ENCODE measurements at regions not wholly inside any gene's neighbourhood (a gene's known extent, or its start where the extent isn't known, plus 50 kb on each side); places are given as distances from the start of the nearest gene placed in this dataset.

DNA sequence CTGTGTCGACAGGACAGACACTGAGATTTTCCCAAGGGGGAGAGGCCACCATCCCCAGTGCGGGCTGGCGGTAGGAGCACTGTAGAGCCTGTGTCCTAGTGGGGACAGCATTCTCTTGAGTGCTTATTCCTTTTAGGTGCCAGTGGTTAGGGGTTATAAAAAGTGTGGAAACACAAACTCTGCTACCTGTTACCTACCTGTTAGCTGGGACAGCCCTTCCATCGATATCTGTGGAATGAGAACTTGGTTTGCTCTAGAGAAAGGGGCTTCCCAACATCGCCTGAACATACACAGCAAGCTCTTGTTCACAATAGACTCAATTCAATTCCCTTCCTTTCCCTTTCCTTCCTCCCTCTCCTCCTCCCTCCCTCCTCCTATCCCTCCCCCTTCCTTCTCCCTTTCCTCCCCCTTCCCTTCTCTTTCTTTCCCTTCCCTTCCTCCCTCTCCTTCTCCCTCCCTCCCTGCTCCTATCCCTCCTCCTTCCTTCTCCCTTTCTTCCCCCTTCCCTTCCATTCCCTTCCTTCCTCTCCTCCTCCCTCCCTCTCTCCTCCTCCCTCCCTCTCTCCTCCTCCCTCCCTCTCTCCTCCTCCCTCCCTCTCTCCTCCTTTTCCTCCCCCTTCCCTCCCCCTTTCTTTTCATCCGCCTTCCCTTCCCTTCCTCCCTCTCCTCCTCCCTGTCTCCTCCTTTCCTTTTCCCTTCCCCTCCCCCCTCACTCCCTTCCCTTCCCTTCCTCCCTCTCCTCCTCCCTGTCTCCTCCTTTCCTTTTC lies 188.5 kb downstream of the URI1 start:
- no peak for DNase-seq

DNA sequence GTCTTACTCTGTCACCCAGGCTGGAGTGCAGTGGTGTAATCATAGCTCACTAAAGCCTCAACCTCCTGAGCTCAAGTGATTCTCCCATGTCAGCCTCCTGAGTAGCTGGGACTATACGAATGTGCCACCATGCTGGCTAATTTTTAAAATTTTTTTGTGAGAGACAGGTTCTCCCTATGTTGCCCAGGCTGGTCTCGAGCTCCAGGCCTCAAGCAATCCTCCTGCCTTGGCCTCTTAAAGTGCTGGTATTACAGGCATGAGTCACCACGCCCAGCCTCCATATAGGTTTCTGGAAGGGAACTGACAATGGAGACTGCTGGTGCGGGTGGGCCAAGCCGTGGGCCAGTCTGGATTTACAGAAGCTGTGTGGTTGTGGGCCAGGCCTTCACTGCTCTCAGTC lies 189.2 kb downstream of the URI1 start:
- no peak for DNase-seq

DNA sequence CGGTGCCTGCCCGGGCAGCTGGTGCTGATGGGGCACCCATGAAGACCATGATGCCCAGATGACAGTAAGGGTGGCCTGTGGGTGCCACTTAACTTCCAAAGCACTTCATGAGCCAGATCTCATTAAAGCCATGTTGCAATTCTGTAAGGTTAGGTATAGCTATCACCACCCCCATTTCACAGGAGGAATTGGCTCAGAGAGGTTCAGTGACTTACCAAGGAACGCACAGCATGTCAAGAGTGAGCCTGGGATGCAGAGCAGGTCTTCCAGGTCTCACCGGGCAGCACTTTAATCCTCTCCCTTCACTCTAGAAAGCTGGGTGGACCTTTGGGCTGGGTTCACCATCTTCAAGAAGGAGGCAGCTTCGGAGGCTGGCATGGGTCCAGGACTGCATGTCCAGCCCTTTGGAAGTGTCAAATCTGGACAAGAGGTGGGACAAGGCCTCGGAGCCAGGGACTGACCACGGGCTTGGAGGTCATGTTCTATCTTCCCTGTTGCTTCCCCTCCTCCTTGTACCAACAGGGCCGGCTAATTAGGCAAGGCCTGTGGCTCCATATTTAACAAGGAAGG lies 189.8 kb downstream of the URI1 start:
- DNase-seq = no peak

DNA sequence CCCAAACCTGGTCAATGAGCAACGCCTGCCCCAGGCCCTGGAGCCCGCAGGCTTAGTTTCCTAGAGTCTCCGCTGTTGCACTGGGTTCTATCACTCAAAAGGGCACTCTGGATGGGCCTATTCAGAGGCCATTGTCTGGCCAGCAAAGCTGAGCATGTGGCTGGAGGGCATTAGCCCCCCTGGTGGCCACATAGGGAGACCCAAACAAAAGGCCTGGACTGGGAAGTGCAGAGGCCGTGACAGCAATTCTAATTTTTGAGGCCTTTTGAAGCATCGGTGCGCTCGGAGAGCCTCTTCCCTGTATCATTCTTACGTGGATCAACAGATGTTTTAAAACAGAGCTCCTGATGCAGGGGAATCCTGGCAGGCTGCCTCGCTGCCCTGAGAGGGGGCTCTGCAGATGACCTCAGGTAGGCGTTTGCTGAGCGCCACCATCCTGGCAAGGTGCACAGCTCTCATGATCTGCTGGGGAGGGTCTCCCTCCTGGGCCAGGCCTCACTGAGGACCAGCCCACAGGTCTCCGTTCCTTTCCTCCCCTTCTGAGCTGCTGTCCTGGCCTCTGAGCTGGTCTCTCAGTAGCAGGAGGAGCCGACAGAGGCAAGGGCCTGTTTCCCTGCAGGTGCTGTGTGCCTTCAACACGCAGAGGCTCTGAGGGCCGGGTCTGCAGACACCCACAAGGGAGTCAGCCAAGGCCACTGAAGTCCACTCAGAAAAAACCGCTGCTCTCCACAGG lies 190.5 kb downstream of the URI1 start:
- DNase-seq = no peak

DNA sequence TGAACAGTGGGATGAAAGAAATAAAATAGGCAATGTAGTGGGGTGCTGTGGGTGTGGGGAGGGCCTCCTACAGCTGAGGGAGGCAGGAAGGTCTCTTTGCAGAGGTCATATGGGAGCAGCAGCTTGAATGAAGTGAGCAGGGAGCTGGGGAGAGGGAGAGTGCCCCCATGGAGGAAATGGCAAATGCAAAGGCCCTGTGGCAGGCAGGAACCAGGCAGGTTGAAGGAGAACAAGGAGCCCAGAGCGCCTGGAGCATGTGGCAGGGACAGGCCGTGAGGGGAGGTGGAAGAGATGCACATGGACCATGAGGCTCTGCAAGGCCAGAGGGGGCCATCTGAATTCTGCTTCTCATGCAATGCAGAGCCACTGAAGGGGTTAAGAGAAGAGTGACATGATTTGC lies 191.8 kb downstream of the URI1 start:
- no peak for DNase-seq

DNA sequence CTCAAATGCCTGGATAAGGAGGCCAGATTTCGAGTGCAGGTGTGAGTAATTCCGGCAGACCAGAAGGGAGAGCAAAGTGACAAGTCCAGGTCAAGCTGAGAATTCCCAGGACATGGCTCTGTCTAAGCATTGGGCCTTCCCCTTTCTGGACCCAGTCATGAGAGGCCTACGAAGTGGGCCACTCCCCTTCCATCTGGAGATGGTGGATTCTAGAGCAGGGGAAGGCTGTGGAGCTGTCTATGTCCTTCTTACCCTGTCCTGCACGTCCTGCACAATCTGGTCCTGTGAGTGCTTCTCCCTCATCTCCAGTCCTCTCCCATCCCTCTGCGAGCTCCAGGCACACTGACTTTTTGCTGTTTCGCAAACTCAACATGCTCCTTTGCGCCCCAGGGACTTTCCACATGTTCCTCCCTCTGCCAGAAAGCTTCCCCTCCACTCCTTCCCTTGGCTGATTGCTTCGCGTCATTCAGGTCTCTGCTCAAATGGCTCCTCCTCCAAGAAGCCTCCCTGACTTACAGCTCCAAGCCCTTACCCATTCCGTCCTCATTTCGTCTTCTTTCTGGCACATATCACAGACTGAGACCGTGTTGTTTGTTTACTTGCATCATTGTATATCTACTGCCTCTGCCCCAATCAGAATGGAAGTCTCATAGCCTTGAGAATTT lies 193.2 kb downstream of the URI1 start:
- DNase-seq = no peak

DNA sequence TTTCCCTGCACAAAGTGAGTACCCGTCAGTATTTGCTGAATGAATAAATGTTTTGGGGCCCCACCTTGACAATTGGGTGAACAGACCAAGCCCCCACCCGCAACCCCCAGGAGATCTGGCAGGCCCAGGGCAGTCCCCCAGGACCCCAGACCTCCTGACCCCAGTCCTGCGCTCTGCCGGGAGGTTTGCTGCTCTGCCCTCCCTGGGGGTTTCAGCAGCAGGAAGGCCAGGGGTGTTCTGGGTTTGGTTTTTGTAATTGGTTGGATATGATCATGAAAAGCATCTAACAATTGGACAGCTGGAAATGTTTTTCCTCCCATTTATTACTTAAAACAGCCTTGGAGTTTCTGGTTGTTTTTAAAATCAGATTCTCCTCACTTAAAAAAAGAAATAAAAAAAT lies 193.8 kb downstream of the URI1 start:
- DNase-seq = no peak

DNA sequence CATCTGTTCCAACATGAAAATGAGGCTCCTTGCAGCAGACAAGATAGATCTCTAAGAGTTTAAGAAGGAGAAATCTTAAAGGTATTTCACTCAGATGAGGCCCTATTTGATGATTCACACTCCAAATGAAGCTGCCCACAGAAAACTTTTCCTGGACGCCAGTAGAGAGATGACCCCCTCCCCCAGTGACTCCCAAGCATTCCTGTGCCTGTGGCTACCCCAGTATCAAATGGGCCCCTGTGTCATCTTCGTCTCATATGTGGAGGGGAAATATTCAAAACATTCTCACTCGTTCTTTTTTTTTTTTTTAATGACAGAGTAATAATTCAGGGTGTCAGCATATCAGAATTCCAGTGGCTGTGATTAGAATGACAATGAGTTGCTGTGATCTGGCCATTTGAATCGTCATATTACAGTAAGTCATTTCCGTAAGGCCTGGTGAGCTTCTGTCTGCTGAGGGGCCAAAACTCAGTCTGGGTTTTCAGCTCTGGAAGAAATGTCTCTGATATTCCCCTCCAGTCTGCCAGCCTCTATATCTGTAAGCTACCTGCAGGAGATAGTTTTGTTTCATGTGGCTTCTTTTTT lies 194.7 kb downstream of the URI1 start:
- no peak for DNase-seq

DNA sequence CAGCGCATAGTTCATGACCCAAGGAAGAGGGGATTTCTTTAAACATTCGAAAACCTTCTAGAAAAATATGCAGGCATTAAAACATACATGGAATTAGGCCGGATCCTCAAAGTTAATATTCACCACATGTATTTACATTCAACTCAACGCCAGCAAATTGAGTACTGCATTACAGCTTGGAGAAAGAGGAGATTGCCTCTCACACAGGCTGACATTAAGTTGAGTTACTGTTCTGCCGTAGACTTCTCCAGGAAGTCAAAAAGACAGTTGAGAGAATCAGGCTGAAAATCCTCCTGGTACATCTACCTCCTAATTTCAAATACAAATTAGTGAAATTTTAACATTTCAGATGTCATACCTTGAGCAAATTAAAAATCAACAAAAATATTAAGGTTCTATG lies 195.7 kb downstream of the URI1 start:
- DNase-seq = no peak

DNA sequence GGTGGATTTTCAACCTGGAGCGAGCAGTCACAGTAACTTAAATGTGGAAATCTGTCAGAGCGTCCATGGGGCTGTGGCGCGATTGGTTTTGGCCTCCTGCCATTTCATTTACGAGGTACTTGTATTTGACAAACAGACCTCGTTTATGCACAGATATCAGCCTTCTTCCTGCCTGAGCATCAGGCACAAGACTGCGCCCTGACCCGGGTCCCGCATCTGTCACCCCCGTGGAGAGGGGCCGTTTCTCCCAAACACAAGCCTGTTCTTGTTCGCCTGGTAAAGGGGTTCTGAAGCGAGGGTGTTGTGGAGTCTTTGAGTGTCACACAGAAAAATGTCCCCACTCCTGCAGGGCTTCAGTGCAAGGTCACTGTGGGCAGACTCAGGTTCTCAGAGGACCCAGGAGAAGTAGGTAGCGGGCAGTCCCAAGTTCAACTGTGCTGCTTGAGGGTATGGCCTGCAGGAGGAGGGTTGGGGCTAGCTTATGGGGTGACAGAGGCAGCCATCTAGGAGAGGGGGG lies 202.3 kb downstream of the URI1 start:
- DNase-seq = no peak

DNA sequence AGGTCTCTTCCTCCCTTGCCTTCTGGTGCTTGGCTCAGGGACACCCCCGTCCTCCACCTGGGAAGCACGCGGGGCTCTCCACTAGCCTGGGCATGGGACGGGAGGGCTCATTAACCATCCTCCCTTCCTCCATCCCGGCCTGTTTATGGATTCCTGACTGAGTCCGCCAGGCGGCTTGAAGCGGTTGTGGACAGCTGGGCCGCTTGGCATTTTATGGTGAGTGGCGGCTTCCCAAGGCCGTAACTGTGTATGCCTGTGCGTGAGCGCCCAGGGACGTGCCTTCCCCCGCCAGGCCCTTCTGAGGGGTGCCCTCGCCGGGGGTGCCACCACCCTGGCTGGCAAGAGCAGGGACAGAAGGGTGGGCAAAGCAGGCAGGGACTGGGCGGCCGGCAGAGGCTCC lies 202.8 kb downstream of the URI1 start:
- no peak for DNase-seq

DNA sequence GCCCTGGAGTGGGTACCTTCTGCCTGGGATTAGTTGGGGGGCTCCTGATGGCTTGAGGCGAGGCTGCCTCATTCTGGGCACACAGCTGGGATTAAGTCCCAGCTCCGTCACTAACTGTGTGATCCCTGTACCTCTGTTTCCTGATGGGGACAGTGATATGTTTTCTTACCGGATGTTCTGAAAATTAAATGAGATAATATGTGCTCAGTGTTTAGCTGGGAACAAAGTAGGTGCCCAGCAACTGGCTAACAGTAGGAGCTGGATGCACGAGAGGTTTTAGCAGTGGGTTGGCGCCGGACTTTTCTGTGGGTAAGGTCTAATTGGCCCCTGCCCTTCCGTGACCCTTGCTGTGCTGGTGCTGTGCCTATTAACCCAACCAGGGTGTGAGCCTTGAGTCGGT lies 203.4 kb downstream of the URI1 start:
- DNase-seq = no peak

DNA sequence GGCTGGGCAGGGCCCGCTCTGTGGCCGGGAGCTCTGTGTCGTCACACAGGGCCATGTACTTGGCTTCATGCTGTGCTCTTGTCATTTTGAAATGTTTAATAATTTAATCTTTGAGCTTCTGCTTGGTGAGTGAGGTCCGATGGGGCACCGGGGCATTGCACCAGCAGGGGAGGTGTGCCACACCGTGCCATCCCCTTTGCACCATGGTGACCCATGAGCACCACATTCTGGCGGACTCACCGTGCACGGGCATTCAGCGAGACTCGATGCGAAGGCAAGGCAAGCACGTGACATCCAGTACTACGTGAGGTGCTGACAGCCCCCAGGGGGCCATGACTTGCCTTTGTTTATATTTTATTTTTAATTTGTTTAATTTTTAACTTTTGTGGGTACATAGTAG lies 204.3 kb downstream of the URI1 start:
- DNase-seq = no peak

DNA sequence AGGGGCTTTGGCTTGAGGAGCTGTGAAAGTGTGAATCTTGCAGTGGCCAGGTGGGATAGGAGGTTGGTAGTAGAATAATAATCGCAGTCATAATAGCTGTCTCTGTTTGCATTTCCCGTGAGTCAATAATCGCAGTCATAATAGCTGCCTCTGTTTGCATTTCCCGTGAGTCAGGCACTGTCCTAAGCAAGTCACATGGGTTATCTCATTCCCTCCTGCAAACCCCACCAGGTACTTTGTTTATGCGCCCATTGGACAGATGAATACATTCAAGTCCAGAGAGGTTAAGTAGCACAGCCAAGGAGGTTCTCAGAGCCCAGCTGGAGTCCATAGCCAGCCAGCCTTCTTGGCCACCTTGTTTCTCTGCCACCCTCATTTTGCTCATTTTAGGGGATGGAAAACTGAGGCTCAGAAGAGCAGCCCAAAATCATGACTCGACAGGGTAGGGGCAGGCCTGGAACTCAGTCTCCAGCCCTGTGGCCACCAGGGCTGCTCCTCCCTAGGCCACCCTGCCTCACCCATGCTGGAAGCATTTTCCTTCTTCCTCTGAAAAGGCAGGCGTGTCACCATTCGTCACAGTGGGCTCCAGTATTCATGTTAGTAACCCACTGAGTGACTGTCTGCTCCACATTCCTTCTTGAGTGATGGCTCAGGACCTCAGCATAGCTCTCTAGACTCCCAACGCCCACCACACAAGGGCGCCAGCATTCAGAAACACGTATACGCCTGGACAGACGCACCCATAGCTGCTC lies 206.2 kb downstream of the URI1 start:
- DNase-seq = no peak

DNA sequence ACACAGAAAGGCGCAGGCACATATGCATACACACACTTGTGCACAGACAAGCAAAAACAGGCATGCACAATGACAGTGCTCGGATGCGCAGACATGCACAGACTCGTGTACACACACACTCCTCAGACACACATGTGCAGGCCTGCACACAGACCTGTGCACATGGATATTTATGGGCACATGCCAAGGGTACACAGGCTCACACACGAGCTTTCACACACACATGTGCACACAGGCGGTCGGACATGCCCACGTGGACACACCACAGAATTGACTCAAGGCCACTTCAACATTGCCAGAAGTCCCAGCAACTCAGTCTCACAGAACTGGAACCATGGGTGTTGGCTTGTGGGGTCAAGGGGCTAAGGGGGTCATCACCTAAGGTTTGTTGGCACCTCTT lies 206.8 kb downstream of the URI1 start:
- no peak for DNase-seq

DNA sequence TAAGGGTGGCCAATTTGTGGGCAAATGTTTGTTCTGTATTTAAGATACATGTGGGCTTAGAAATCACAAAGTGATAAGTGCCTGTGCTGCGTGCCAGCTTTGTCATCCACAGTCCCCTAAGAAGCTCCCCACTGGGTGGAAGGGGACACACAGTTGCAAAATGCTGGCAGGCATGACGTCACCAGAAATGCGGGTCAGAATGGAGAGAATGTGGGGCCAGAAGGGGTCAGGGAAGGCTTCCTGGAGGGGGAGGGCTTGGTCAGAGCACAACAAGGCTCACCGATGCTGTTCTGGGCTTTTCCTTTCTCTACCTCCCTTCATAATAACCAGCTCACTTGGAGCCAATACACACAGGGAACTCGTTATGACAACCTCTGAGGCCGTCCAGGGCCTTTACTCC lies 207.3 kb downstream of the URI1 start:
- DNase-seq = no peak

DNA sequence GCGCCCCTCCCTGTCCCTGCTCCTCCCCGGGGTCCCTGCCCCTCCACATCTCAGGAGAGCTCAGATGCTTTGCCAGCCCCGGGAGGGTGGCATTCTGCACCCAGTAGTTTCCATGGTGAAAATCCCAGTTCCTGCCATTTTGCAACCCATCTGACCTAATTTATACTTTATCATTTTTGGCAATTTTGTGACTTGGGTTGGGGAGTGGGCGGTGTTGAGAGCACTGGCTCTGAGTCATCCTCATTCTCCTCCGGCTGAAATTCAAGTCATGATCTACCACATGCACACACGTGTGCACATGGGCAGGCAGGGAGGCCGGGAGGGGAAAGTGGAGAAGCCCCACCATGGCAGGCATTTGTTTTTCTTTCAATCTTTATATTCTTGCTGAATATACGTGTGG lies 208.6 kb downstream of the URI1 start:
- DNase-seq = no peak

DNA sequence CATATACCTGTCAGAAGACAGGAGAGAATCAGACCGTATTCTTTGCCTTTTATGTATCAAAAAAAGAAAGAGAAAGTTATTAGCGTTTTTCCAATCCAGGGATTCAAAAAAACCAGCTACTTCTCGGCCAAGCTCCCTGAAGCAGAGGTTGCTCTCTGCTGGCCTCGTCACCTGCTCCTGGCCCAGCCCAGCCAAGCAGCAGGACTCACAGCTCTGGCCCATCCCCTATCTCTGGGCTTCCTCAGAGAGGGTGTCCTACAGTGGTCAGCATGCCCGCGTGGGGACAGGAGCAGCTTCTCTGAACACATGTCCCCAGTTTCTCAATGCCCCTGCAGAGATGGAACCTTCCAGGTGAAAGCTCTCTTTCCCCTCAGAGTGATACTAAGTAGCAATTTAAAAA lies 209.0 kb downstream of the URI1 start:
- no peak for DNase-seq

DNA sequence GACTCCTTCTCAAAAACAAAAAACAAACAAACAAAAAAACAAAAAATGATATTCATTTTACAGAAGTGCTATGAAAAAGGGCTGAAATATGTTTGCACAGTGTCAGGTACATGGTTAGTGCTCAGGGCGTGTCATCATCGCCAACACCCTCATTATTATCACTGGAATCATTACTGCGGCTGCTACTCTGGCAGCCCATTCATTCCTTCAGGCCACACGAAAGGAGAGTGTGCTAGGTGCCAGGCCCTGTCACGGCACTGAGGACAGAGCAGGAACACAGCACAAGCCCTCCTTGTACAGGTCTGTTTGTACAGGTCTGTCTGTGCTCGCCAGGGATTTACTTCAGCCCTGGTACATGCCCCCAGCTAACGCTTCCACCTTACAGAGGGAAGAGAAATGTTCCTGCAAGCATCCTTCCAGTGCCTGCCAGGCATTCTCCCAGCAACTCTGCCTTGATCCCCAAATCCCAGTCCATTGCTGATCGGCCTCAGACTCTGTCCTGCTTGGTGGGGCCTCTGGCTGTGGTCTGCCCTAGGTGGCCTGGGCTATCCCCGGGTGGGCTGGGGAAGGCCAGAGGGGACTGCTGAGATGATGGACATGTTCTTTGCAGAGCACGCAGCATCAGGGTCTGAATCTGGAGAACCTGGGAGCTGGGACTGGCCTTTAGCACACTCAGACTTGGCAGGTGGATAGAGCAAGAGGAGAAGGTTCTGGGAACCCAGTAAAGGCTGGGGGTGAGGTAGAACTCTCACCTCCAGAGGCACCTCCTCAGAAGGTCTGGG lies 210.7 kb downstream of the URI1 start:
- no peak for DNase-seq

DNA sequence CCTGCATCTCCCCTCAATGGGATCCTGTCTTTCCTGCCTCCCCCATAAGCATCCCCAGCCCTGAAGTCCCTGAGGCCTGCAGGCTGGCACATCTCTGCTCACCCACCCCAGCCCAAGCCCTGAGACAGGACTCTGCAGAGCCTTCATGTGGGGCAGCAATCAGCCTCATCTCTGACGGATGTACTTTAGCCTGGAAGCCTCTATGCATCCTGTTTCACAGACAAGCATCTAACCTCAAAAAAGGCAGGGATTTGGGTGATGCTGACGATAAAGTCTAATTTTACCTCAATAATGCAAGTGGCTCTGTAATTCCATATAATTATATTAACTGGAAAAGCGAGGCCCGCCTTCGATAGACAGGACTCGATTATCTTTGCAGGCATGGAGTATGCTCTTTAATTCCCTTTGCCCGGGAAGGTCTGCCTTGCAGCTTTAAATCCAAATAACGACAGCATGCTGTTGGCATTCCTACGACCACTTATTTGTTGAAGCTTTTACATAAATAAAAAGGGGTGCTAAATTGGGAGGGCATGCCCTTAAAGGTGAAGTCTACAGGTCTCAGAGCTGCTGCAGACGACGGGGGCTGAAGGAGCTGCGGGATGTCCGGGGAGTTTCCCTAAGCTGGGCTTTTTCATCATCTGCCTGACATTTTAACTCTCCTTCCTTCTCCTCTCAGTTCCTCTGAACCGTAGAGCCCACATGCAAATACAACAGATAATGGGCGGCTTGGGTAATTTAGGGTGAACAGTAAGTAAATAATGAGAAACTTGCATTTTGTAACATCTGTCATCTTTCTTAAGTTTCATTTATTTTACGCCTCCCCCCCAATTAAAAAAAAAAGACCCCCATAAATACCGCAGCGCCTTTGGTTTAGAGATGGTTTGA lies 211.5 kb downstream of the URI1 start:
- no peak for DNase-seq

DNA sequence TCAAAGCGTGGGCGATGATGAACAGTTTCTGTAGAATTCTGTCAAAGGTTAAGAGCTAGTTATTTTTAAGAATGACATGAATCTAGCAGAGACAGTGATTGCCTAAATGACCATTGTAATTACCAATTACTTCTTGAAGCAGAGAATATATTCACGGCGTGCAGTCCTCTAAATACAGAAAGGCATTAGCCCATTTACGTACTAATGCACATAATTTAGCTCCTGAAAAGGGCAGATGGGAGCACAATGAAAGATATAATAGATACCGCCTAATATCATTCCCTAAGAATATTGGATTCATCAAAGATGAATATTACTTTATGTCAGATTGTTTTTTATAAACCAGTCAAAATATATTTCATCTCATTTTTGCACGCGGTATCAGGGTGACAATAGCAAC lies 212.4 kb downstream of the URI1 start:
- no peak for DNase-seq
